ENCODE measurements at regions not wholly inside any gene's neighbourhood (a gene's known extent, or its start where the extent isn't known, plus 50 kb on each side); places are given as distances from the start of the nearest gene placed in this dataset.

GRCh38 chr6:95294043-95294442 is 283.3 kb upstream of the MANEA start:
- DNase-seq (ENCODE audit: low spot score): no peak

DNA sequence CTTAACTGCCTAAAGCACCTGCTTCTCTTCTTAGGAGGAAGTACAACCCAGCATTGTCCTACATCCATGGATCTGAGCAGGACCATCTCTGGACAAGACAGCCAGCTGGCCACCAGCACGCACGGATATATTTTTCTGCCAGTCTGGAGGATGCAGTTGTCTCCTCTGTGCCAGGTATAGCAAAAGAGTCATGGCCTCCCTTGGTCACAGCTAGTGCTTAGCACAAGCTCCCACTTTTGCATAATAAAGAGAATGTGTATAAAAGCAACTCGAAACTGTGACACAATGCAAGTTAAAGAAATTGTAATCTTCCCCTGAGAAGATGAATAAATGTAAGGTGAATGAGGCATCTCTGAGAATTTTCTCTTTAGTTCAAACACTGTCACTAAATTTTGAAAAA is 267.8 kb upstream of the MANEA start:
- DNase-seq (ENCODE audit: low spot score): no peak
- intact Hi-C loops (cut with DNase I): no loop called here

More at GRCh38 chr6:95294043-95294442, 283.3 kb upstream of the MANEA start:
- intact Hi-C loops (cut with DNase I): no loop called here

GRCh38 chr6:95318137-95318536 is 259.2 kb upstream of the MANEA start:
- DNase-seq (ENCODE audit: low spot score): no peak
- intact Hi-C loops (cut with DNase I): no loop called here

DNA sequence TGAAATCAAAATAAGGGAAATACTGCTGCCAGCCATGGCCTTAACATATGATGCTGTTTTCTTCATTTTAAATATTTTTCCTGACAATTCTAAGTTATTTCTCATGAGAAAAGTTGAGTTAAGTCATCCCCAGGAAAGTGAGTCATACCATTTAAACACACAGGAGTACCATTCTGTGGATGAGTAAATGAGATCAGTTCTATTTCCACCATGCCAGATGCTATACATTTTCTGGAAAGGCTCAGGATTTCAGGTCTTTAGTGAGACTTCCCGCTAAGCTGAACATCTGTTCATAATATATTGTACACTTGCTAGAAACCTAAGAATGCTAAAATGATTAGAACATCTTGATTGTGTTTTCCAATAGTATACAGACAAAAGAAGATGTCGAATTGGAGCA is 256.2 kb upstream of the MANEA start:
- no peak for DNase-seq (ENCODE audit: low spot score)
- intact Hi-C loops (cut with DNase I): no loop called here

- no peak for DNase-seq (ENCODE audit: low spot score)
- intact Hi-C loops (cut with DNase I): no loop called here
Observed at GRCh38 chr6:95325916-95326315, 251.4 kb upstream of the MANEA start.

GRCh38 chr6:95328231-95328630 is 249.1 kb upstream of the MANEA start:
- intact Hi-C loops (cut with DNase I): no loop called here
- DNase-seq (ENCODE audit: low spot score): no peak

DNA sequence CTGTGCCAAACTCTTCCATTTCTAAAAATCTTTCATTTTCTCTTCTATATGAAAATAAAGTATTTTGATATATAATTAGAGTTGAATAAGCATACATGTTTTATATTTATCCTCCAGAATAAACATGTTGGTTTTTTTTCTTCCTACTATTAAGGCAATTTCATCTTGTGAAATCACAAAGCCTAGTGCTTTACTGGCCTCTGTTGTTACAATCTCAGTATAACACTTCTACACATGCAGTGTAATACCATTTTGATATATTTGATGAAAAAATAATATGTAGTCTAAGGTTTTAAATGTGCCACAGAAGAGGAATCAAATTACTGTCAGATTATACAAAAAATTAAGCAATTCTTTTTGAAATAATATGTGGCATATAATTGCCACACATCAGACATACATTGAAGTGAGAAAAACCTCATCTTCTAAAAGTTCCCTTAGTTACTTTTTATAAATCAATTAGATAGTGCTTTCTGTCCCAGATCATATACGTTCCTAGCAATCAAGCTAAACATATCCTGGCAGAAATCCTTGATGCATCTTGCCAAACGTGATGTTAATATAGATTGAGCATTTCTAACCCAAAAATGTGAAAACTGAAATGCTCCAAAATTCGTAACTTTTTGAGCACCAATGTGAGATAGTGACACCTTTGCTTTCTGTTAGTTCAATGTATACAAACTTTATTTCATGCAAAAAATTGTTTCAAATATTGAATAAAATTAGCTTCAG is 225.1 kb upstream of the MANEA start:
- DNase-seq (ENCODE audit: low spot score): no peak

GRCh38 chr6:95354551-95354950 is 222.8 kb upstream of the MANEA start:
- DNase-seq (ENCODE audit: low spot score): no peak
- intact Hi-C loops (cut with DNase I): no loop called here

More for the DNA sequence above, 225.1 kb upstream of the MANEA start:
- intact Hi-C loops (cut with DNase I): no loop called here

- intact Hi-C loops (cut with DNase I): no loop called here
- no peak for DNase-seq (ENCODE audit: low spot score)
Observed at GRCh38 chr6:95357380-95358020, 219.8 kb upstream of the MANEA start.

GRCh38 chr6:95364016-95364604 is 213.2 kb upstream of the MANEA start:
- no peak for DNase-seq (ENCODE audit: low spot score)
- intact Hi-C loops (cut with DNase I): no loop called here

DNA sequence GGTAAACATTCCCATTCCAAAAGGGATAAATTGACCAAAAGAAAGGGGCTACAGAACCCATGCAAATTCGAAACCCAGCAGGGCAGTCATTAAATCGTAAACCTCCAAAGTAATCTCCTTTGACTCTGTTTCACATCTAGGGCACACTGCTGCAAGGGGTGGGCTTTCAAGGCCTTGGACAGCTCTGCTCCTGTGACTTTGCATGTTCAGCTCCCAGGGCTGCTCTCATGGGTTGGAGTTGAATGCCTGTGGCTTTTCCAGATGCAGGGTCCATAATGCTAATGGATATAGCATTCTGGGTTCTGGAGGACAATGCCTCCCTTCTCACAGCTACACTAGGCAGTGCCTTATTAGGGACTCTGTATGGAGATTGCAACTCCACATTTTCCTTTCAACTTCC is 211.9 kb upstream of the MANEA start:
- intact Hi-C loops (cut with DNase I): no loop called here
- DNase-seq (ENCODE audit: low spot score): no peak

DNA sequence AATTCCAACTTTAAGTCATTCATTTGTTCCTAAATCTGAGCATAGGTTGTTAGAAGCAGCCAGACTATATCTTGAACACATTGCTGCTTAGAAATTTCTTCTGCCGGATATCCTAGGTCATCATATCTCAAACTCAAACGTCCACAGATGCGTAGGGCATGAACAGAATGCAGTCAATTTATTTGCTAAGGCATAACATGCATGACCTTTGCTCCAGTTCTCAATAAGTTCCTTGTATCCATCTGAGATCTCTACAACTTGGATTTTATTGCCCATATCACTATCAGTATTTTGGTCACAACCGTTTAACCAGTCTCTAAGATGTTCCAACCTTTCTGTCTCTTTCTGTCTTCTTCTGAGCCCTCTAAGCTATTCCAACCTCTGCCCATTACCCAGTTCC is 210.9 kb upstream of the MANEA start:
- intact Hi-C loops (cut with DNase I): no loop called here
- DNase-seq (ENCODE audit: low spot score): no peak

GRCh38 chr6:95383878-95384277 is 193.5 kb upstream of the MANEA start:
- intact Hi-C loops (cut with DNase I): no loop called here
- DNase-seq (ENCODE audit: low spot score): peak; percentile 23

- intact Hi-C loops (cut with DNase I): no loop called here
- no peak for DNase-seq (ENCODE audit: low spot score)
Observed at GRCh38 chr6:95384988-95385387, 192.3 kb upstream of the MANEA start.

DNA sequence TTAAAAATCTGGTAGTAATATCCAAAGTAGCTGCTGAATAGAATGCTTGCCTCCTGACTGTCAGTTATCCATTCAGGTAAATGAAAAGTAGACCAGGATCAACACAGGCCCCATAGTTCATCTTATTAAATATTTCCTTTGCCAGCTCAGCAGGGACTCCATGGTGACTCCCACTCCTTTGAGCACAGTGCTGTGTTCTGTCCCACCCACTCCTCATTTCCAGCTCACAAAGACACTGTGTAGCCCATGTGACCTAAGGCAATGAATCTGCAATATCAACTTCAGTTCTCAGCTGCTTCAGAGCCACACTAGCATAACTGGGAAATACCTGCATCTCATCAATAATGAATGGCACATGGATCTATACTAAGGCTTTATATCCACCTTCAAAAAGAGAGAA is 189.5 kb upstream of the MANEA start:
- no peak for DNase-seq (ENCODE audit: low spot score)
- intact Hi-C loops (cut with DNase I): no loop called here

DNA sequence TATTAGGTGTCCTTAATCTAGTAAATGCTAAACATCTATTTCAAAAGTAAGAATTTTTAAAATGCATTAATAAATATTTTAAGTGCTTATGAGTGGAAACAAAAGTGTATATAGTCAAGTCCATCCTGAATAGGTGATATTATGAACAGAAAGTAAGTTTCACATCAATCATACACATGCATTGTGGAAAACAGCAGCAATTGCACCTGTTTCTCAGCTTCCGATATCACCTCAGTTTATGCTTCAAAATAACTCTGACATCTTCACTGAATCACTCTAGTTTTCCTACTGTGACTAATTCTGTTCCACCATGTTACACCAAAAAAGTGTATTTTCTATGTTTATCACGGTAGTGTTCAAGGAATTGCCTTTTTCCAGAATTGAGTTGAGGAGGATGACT is 172.6 kb upstream of the MANEA start:
- intact Hi-C loops (cut with DNase I): no loop called here
- no peak for DNase-seq (ENCODE audit: low spot score)

DNA sequence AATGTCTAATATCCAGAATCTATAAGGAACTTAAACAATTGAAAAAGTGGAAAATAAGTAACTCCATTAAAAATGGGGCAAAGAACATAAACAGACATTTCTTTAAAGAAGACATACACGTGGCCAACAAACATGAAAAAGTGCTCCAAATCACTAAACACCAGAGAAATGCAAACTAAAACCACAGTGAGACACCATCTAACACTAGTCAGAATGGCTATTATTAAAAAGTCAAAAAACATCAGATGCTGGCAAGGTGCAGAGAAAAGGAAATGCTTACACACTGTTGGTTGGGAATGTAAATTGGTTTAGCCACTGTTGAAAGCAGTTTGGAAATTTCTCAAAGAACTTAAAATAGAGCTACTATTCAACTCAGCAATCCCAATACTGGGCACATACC is 169.2 kb upstream of the MANEA start:
- DNase-seq (ENCODE audit: low spot score): no peak
- intact Hi-C loops (cut with DNase I): no loop called here

GRCh38 chr6:95410168-95410567 is 167.2 kb upstream of the MANEA start:
- intact Hi-C loops (cut with DNase I): no loop called here
- DNase-seq (ENCODE audit: low spot score): no peak

- DNase-seq (ENCODE audit: low spot score): no peak
- intact Hi-C loops (cut with DNase I): no loop called here
Observed at GRCh38 chr6:95413789-95414188, 163.5 kb upstream of the MANEA start.

GRCh38 chr6:95417856-95418255 is 159.5 kb upstream of the MANEA start:
- no peak for DNase-seq (ENCODE audit: low spot score)
- intact Hi-C loops (cut with DNase I): no loop called here

DNA sequence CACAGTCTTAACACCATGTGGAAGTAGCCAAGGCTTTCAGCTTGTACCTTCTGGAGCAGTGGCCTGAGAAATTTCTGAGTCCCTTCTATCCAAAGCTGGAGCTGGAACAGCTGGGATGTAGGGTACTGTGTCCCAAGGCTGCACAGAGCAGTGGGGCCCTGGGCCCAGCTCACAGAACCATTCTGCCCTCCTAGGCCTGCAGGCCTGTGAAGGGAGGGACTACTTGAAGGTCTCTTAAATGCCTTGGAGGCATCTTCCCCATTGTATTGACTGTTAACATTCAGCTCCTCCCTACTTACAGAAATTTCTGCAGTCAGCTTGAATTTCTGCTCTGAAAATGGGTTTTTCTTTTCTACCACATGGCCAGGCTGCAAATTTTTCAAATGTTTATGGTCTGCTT is 156.5 kb upstream of the MANEA start:
- DNase-seq (ENCODE audit: low spot score): no peak
- intact Hi-C loops (cut with DNase I): no loop called here
